AG09309 (cell line): ENCODE measurements at regions not wholly inside any gene's neighbourhood (a gene's known extent, or its start where the extent isn't known, plus 50 kb on each side); places are given as distances from the start of the nearest gene placed in this dataset.

Experiments
- DNase-seq: peaks from one replicate; pipeline ENCODE4 v3.0.0-alpha.2; 2010; ENCODE audit warnings: low read depth
- H3K4me3 ChIP-seq: 2 replicates; pipeline ENCODE4 v1.5.1; 2011; ENCODE audit warnings: mild to moderate bottlenecking, low read depth, low read length, moderate library complexity; ENCODE audit not compliant: control insufficient read depth
- CTCF ChIP-seq: IDR thresholded peaks from 2 replicates; pipeline ENCODE4 v1.5.1; 2011; ENCODE audit warnings: mild to moderate bottlenecking, low read depth, low read length, inconsistent platforms; ENCODE audit not compliant: insufficient read depth, control insufficient read depth; ENCODE audit errors: missing control alignments

GRCh38 chr13:40345149-40345514 lies 321.3 kb downstream of the FOXO1 start:
- no peak for DNase-seq

GRCh38 chr13:40345654-40346372 lies 320.6 kb downstream of the FOXO1 start:
- no peak for TF ChIP-seq CTCF
- H3K4me3 ChIP-seq: no peak overlapping the region
- DNase-seq: no peak

More at GRCh38 chr13:40345149-40345514, 321.3 kb downstream of the FOXO1 start:
- TF ChIP-seq CTCF: no peak
- H3K4me3 ChIP-seq: no peak overlapping the region

DNA sequence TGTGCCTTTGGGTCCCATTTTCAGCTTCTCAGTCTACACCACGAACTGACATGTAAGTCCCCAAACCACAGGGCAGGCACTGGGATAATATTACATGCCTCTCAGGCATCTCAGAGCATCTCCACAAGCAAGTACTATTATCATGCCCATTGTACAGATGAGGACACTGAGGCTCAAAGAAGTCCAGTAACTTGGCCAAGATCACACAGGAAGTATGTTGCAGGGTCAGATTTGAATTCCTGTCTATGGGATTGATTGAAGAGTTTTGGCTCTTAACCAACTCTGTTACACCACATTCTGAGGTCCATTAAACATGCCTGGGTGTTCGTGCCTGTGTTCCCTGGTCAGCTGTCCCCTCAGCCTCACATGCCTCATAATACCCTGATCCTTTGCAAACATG lies 319.8 kb downstream of the FOXO1 start:
- no peak overlapping the region for H3K4me3 ChIP-seq
- TF ChIP-seq CTCF: no peak
- DNase-seq: no peak

DNA sequence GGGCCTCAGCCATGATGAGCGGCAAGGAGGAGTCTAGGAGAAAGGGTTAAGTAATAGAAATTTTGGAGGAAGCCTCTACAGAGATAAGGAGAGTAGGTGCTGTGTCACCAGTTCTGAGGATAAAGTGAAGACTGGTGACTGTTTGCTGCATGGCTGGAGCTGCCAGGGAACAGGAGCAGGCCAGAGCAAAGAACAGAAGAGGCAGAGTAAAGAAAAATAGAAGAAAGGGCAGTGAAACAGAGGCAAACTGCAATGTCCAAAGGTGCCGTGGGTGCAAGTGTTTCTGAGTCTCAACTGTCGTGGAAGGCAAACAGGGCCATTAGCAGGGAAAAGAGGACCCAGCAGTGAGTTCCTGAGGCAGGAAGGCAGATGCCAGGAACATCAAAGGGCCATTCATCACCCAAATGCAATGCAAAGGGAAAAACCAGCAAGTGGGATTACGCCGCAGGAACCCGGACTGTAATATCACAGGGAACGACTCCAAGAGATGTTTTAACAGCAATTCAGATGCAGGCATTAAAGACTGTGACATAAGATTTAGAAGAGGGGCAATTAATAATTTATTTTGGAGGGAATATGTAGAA lies 318.3 kb downstream of the FOXO1 start:
- TF ChIP-seq CTCF: no peak
- no peak for DNase-seq
- H3K4me3 ChIP-seq: no peak overlapping the region

DNA sequence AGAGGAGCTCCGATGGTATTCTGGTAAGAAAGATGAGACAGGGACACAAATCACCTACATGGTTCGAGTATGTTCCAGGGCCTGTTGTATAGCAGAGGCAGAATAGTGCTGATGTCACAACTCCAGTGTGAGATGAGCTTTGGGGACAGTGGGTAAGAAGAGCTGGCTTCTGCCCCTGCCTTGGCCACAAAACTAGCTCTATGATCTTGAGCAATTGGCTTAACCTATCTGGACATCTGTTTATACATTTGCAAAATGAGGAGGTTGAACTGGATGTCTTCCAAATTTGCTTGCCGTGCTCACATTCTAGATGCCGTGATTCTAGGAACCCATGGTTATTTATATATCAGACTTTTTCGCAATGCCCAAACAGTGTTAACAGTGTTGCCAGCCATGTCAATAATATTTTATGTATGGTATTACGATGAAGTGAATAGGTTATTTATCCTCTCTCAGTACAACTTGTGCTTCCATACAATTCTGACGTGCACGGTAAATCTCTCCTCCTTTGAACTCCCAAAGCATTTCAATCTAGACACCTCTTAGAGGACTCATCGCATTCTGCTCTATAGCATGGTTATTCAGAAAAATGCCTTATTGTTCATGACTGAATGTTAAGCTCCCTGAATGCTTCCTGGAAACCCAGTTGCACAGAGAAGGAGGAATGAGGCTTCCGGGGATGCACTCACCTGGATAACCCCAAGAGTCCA lies 316.0 kb downstream of the FOXO1 start:
- TF ChIP-seq CTCF: no peak
- no peak for DNase-seq
- H3K4me3 ChIP-seq: no peak overlapping the region

DNA sequence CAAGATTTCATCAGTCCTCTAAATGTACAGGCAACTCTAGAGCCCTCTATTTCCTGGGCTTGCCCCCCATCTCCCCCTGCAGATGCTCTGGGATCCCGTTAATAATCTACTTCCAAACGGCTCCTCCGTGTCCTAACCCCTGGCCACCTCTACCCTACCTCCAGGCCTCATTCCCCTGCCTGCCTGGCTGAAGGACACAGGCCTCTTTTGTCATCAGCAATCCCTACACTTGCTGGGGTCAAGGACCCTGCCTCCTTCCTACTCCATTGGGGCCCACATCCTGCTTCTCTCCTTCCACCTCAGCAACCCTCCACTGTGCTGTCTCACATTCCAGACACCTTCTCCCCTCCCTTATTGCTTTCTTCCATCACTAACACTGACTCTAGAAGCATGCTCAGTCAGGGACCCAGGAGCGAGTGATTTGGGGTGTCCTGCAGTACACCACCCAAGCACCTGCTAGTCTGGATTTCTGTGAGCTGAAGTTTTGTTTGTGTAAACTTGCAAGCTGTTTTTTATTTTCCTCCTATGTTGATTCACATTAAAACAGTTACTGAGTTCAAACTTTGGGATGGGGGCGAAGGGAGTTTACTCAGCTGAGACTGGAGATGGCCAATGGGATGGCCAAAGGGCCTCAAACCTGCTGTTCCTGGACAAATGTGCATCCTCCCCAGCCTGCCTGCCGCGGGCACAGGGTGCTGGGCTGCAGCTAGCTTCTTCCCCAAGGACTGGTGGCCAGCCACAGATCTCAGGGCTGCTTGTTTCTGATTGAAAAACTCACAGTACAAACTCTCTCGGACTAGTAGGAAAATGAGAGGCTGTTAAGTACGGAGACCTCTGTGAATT lies 314.7 kb downstream of the FOXO1 start:
- no peak overlapping the region for H3K4me3 ChIP-seq
- no peak for TF ChIP-seq CTCF
- DNase-seq: no peak
